OCI-LY7 (cell line): ENCODE measurements at regions not wholly inside any gene's neighbourhood (a gene's known extent, or its start where the extent isn't known, plus 50 kb on each side); places are given as distances from the start of the nearest gene placed in this dataset.

Source experiments
- BruUV-seq: library from RNA; stranded (reverse); fragments of 400-500 nt; replicated peaks from 2 replicates; lab custom pipeline; 2021; lab: Mats Ljungman, UMichigan
- CTCF ChIA-PET: fragments of 300-600 bp; sonication (Branson Sonifier 250); formaldehyde crosslinking; loops from one replicate; lab custom pipeline; 2022; ENCODE audit warnings: antibody characterized with exemption; ENCODE audit not compliant: unreplicated experiment; lab: Charles Lee
- POLR2A ChIA-PET: fragments of 300-600 bp; sonication (Branson Sonifier 250); formaldehyde crosslinking; loops from one replicate; lab custom pipeline; 2022; ENCODE audit warnings: antibody characterized with exemption; lab: Charles Lee
- DNase-seq: peaks from one replicate; pipeline ENCODE4 v3.0.0-alpha.2; 2015; ENCODE audit warnings: low spot score
- H2AFZ ChIP-seq: fragments of 200-600 bp; sonication (generic), shearing (Covaris generic); 2 replicates; pipeline ENCODE4 v1.6.1; 2014; ENCODE audit warnings: mild to moderate bottlenecking, antibody characterized with exemption, low read length, moderate library complexity
- H3K27ac ChIP-seq: fragments of 200-600 bp; sonication (generic); 2 replicates; pipeline ENCODE4 v1.5.1; 2014; ENCODE audit warnings: mixed run types, low read depth, mild to moderate bottlenecking, moderate library complexity, low read length, inconsistent platforms; ENCODE audit not compliant: poor library complexity, severe bottlenecking
- H3K36me3 ChIP-seq: fragments of 200-600 bp; sonication (generic); 2 replicates; pipeline ENCODE4 v1.6.1; 2014; ENCODE audit warnings: mild to moderate bottlenecking, antibody characterized with exemption, low read length, moderate library complexity, mixed read lengths; ENCODE audit not compliant: insufficient read depth
- H3K4me1 ChIP-seq: fragments of 200-600 bp; sonication (generic); 2 replicates; pipeline ENCODE4 v1.5.1; 2014; ENCODE audit warnings: mild to moderate bottlenecking, low read length; ENCODE audit not compliant: insufficient read depth, poor library complexity, severe bottlenecking
- H3K4me2 ChIP-seq: fragments of 200-600 bp; sonication (generic); 2 replicates; pipeline ENCODE4 v1.6.1; 2014; ENCODE audit warnings: mild to moderate bottlenecking, low read length
- H3K4me3 ChIP-seq: fragments of 200-600 bp; sonication (generic); 2 replicates; pipeline ENCODE4 v1.5.1; 2014; ENCODE audit warnings: mild to moderate bottlenecking, low read depth, low read length; ENCODE audit not compliant: poor library complexity, severe bottlenecking
- H3K79me2 ChIP-seq: fragments of 200-600 bp; sonication (generic); 2 replicates; pipeline ENCODE4 v1.6.1; 2016; ENCODE audit warnings: low read depth, mild to moderate bottlenecking, low read length, moderate library complexity, mixed read lengths; ENCODE audit not compliant: insufficient read depth
- H3K9me2 ChIP-seq: fragments of 200-600 bp; sonication (generic); 2 replicates; pipeline ENCODE4 v1.6.1; 2016; ENCODE audit warnings: mild to moderate bottlenecking, low read length, mixed read lengths; ENCODE audit not compliant: insufficient read depth
- H3K9me3 ChIP-seq: fragments of 200-600 bp; sonication (generic); 2 replicates; pipeline ENCODE4 v1.6.1; 2014; ENCODE audit warnings: mild to moderate bottlenecking, mixed run types, low read length, mixed read lengths
- H4K20me1 ChIP-seq: fragments of 200-600 bp; sonication (generic); 2 replicates; pipeline ENCODE4 v1.6.1; 2014; ENCODE audit warnings: mild to moderate bottlenecking, antibody characterized with exemption, low read length, moderate library complexity, mixed read lengths; ENCODE audit not compliant: insufficient read depth
- CTCF ChIP-seq: fragments of 200-600 bp; sonication (generic); conservative IDR thresholded peaks from 2 replicates; pipeline ENCODE4 v1.5.1; 2014; ENCODE audit warnings: mild to moderate bottlenecking, antibody characterized with exemption, low read length, moderate library complexity, mixed read lengths
- EZH2phosphoT487 ChIP-seq: fragments of 200-600 bp; sonication (generic); IDR thresholded peaks from 2 replicates; pipeline ENCODE4 v1.6.1; 2018; ENCODE audit warnings: low read depth, borderline replicate concordance, mild to moderate bottlenecking, mixed run types, antibody characterized with exemption, low read length, moderate library complexity, mixed read lengths
- intact Hi-C: fragments of 100-400 bp; cut with micrococcal nuclease; formaldehyde crosslinking; loops from one replicate; pipeline ENCODE4 v1.10.0; 2022; ENCODE audit not compliant: unreplicated experiment

DNA sequence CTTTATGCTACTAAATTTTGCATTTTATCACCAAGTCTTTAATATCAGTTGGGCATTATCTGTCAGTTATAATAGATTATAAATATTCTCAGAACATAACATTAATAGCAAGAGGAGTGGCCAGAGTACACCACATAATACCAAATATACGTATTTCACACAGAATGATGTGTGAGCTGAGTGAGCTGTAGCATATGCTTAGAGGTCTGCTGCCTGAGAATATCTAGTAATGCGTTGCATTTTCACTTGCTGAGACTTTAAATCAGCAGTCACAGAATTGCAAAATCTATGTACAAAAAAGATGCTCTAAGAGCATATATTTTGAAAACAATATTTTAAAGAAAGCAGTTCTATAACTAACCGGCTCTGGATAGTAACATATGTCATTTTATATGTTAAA is 921.1 kb upstream of the EDIL3 start:
- H3K9me2 ChIP-seq, result no peaks in the 10 kb centered on the region
- no peak overlapping the region for H3K4me2 ChIP-seq
- no TSS peak for BruUV-seq
- POLR2A ChIA-PET, result interaction anchor here (0.6 kb wide), 1 partner anchor 66 kb away, joined by 5 read pairs; no protein-coding TSS in a partner anchor
- intact Hi-C loops, result no loop called here
- CTCF ChIA-PET, result no interaction called here
- no peaks in the 10 kb centered on the region for H3K4me1 ChIP-seq
- no peak overlapping the region for H2AFZ ChIP-seq
- no peak overlapping the region for H3K4me3 ChIP-seq
- no peaks in the 10 kb centered on the region for H3K36me3 ChIP-seq
- H3K9me3 ChIP-seq, result no peaks in the 10 kb centered on the region
- no peak overlapping the region for H3K27ac ChIP-seq
- no peak for DNase-seq
- TF ChIP-seq EZH2phosphoT487 (no peak), CTCF (no peak)
- no peaks in the 10 kb centered on the region for H4K20me1 ChIP-seq
- no peaks in the 10 kb centered on the region for H3K79me2 ChIP-seq

GRCh38 chr5:85311536-85311935 is 926.9 kb upstream of the EDIL3 start:
- H4K20me1 ChIP-seq, result no peaks in the 10 kb centered on the region
- no peaks in the 10 kb centered on the region for H3K36me3 ChIP-seq
- no peaks in the 10 kb centered on the region for H3K9me3 ChIP-seq
- no peak for DNase-seq
- CTCF ChIA-PET, result no interaction called here
- POLR2A ChIA-PET, result interaction anchor here (0.6 to 0.7 kb wide), 3 partner anchors 350 to 1937 kb away, joined by 3 to 4 read pairs (median 3); no protein-coding TSS in a partner anchor
- H3K4me3 ChIP-seq, result no peak overlapping the region
- H3K4me1 ChIP-seq, result no peaks in the 10 kb centered on the region
- TF ChIP-seq EZH2phosphoT487 (no peak), CTCF (no peak)
- no peak overlapping the region for H2AFZ ChIP-seq
- H3K4me2 ChIP-seq, result no peak overlapping the region
- H3K9me2 ChIP-seq, result no peaks in the 10 kb centered on the region
- no TSS peak for BruUV-seq
- intact Hi-C loops, result no loop called here
- no peaks in the 10 kb centered on the region for H3K79me2 ChIP-seq
- no peak overlapping the region for H3K27ac ChIP-seq

- H4K20me1 ChIP-seq, result no peaks in the 10 kb centered on the region
- H3K79me2 ChIP-seq, result no peaks in the 10 kb centered on the region
- H2AFZ ChIP-seq, result no peak overlapping the region
- ChIA-PET CTCF (no interaction called here), POLR2A (no interaction called here)
- intact Hi-C loops, result no loop called here
- no TSS peak for BruUV-seq
- no peak overlapping the region for H3K27ac ChIP-seq
- DNase-seq, result no peak
- H3K36me3 ChIP-seq, result no peaks in the 10 kb centered on the region
- no peaks in the 10 kb centered on the region for H3K4me1 ChIP-seq
- no peak overlapping the region for H3K4me3 ChIP-seq
- H3K9me3 ChIP-seq, result no peaks in the 10 kb centered on the region
- TF ChIP-seq EZH2phosphoT487 (no peak), CTCF (no peak)
- H3K4me2 ChIP-seq, result no peak overlapping the region
- no peaks in the 10 kb centered on the region for H3K9me2 ChIP-seq
Observed at GRCh38 chr5:85320495-85320894, 935.8 kb upstream of the EDIL3 start.
